ENCODE measurements at regions not wholly inside any gene's neighbourhood (a gene's known extent, or its start where the extent isn't known, plus 50 kb on each side); places are given as distances from the start of the nearest gene placed in this dataset.

GRCh38 chr3:87710028-87710427, 348.8 kb downstream of the CGGBP1 start:
- Mint-ChIP-seq H3K27ac (ENCODE audit: unreplicated experiment) (no peak overlapping the region), H3K36me3 (ENCODE audit: insufficient read depth, unreplicated experiment) (no peaks in the 10 kb centered on the region), H3K9me3 (ENCODE audit: low read depth, unreplicated experiment) (peaks cover 3% of the 10 kb centered on the region), H3K4me3 (ENCODE audit: low read depth, unreplicated experiment) (no peak overlapping the region), H3K4me1 (ENCODE audit: low read depth, unreplicated experiment) (no peaks in the 10 kb centered on the region), H3K27me3 (ENCODE audit: unreplicated experiment) (no peaks in the 10 kb centered on the region)
- no TSS peak for BruUV-seq (replicated peaks)
- intact Hi-C loops (cut with micrococcal nuclease; ENCODE audit: unreplicated experiment), result loop anchor here (5.0 kb wide), 1 partner anchor 38 kb away; no protein-coding TSS in a partner anchor
- DNase-seq, result no peak
- TF ChIP-seq, protein P1, sequence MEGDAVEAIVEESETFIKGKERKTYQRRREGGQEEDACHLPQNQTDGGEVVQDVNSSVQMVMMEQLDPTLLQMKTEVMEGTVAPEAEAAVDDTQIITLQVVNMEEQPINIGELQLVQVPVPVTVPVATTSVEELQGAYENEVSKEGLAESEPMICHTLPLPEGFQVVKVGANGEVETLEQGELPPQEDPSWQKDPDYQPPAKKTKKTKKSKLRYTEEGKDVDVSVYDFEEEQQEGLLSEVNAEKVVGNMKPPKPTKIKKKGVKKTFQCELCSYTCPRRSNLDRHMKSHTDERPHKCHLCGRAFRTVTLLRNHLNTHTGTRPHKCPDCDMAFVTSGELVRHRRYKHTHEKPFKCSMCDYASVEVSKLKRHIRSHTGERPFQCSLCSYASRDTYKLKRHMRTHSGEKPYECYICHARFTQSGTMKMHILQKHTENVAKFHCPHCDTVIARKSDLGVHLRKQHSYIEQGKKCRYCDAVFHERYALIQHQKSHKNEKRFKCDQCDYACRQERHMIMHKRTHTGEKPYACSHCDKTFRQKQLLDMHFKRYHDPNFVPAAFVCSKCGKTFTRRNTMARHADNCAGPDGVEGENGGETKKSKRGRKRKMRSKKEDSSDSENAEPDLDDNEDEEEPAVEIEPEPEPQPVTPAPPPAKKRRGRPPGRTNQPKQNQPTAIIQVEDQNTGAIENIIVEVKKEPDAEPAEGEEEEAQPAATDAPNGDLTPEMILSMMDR (IDR thresholded peaks at IDR 0.05; ENCODE audit: unreplicated experiment), result no peak
- CTCF ChIA-PET, result no interaction called here

DNA sequence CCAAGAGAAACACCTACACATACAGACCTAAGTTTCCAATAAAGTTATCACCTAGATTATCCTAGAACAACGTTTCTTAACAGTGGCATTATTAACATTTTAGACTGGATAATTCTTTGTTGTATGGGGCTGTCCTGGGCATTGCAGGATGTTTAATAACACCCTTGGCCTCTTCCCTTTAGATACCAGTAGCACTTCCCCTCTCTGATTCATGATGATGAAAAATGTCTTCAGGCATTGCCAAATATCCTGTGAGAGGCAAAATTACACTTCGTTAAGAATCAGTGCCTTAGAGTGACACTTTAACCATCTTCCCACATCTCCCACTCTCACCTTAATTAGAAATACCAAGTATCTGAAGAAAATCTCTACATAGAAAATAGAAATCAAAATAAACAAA, 352.6 kb downstream of the CGGBP1 start:
- CTCF ChIA-PET, result no interaction called here
- H3K4me1 Mint-ChIP-seq (ENCODE audit: low read depth, unreplicated experiment), result no peaks in the 10 kb centered on the region
- peaks cover 3% of the 10 kb centered on the region for H3K9me3 Mint-ChIP-seq (ENCODE audit: low read depth, unreplicated experiment)
- H3K36me3 Mint-ChIP-seq (ENCODE audit: insufficient read depth, unreplicated experiment), result no peaks in the 10 kb centered on the region
- no TSS peak for BruUV-seq (replicated peaks)
- no peak overlapping the region for H3K27ac Mint-ChIP-seq (ENCODE audit: unreplicated experiment)
- TF ChIP-seq, protein P1 (IDR thresholded peaks at IDR 0.05; ENCODE audit: unreplicated experiment), result no peak
- DNase-seq, result no peak
- intact Hi-C loops (cut with micrococcal nuclease; ENCODE audit: unreplicated experiment), result no loop called here
- no peak overlapping the region for H3K4me3 Mint-ChIP-seq (ENCODE audit: low read depth, unreplicated experiment)
- no peaks in the 10 kb centered on the region for H3K27me3 Mint-ChIP-seq (ENCODE audit: unreplicated experiment)

DNA sequence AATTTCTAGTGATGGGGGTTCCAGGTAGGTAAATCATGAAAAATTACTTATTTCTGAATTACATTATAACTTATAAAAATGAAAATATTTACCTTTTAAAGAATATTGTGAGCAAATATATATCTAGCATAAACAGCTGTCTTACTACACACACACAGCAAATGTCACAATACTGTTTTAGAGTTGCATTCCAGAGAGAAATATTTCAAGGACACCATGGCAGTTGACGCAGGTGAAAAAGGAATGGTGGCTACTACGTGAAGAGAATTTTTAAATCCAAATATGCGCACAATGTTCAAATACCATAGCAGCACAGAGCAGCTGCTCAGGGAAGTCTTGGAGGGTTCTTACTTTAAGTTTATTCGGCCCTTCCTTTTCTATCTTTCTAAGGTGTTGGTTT, 356.2 kb downstream of the CGGBP1 start:
- intact Hi-C loops (cut with micrococcal nuclease; ENCODE audit: unreplicated experiment), result no loop called here
- Mint-ChIP-seq H3K36me3 (ENCODE audit: insufficient read depth, unreplicated experiment) (no peaks in the 10 kb centered on the region), H3K4me1 (ENCODE audit: low read depth, unreplicated experiment) (no peaks in the 10 kb centered on the region), H3K27me3 (ENCODE audit: unreplicated experiment) (no peaks in the 10 kb centered on the region), H3K4me3 (ENCODE audit: low read depth, unreplicated experiment) (no peak overlapping the region), H3K27ac (ENCODE audit: unreplicated experiment) (no peak overlapping the region), H3K9me3 (ENCODE audit: low read depth, unreplicated experiment) (no peaks in the 10 kb centered on the region)
- TF ChIP-seq, protein P1 (IDR thresholded peaks at IDR 0.05; ENCODE audit: unreplicated experiment), result no peak
- DNase-seq, result no peak
- CTCF ChIA-PET, result no interaction called here
- no TSS peak for BruUV-seq (replicated peaks)

DNA sequence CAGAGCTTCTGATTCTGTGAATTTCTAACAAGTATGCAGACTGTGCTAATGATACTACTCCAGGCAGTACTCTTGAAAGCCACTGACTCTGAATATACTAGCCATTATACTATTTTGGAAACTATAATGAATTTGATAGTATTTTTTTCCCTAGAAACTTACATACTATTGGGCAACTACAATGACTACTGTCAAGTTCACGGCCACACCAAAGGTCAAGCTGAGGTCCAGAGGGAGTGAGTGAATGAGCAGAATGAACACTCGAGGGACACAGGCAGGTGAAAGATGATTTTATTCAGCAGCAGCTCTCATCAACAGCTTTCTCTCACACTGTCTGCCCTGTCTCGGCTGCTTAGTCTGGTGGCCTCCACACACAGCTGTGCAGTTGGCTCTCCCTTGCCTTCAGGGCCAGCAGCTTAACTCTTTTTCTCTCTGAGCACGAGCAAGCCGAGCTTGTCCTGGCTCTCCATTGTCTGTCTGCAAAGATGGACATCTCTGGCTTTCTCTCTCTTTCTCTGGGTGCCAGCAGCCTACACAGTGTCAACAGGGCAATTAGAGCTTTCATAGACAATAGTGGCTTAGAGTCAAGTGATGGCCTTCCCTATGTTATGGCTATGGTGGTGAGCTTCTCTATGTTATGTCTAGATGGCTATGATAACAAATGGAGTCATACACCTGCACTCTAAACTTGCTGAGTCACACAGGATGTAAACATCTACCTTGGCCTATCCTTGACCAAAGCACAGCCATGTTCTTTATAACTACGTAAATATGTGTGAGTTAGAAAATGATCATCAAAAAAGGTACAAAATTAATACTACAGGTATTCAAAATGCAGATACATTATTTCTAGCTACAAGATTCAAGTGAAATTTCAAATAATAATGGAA, 362.4 kb downstream of the CGGBP1 start:
- CTCF ChIA-PET, result no interaction called here
- no peaks in the 10 kb centered on the region for H3K36me3 Mint-ChIP-seq (ENCODE audit: insufficient read depth, unreplicated experiment)
- no peaks in the 10 kb centered on the region for H3K9me3 Mint-ChIP-seq (ENCODE audit: low read depth, unreplicated experiment)
- no peaks in the 10 kb centered on the region for H3K27me3 Mint-ChIP-seq (ENCODE audit: unreplicated experiment)
- DNase-seq, result no peak
- no peak overlapping the region for H3K4me3 Mint-ChIP-seq (ENCODE audit: low read depth, unreplicated experiment)
- no peak overlapping the region for H3K27ac Mint-ChIP-seq (ENCODE audit: unreplicated experiment)
- intact Hi-C loops (cut with micrococcal nuclease; ENCODE audit: unreplicated experiment), result no loop called here
- H3K4me1 Mint-ChIP-seq (ENCODE audit: low read depth, unreplicated experiment), result no peaks in the 10 kb centered on the region
- BruUV-seq (replicated peaks), result no TSS peak
- TF ChIP-seq, protein P1 (IDR thresholded peaks at IDR 0.05; ENCODE audit: unreplicated experiment), result no peak

Data from Calu3 (cell line).